H1 (cell line): ENCODE measurements at regions not wholly inside any gene's neighbourhood (a gene's known extent, or its start where the extent isn't known, plus 50 kb on each side); places are given as distances from the start of the nearest gene placed in this dataset.

Source experiments
- ATF2 ChIP-seq: IDR thresholded peaks from 2 replicates; pipeline ENCODE4 v1.6.1; 2012; ENCODE audit warnings: low read length, inconsistent platforms
- BACH1 ChIP-seq: IDR thresholded peaks from 2 replicates; pipeline ENCODE4 v1.6.1; 2012; ENCODE audit warnings: low read length, improper control_type of control experiment
- CBX8 ChIP-seq: fragments of 300-800, 300-1000 bp; sonication (generic); IDR thresholded peaks from 2 replicates; pipeline ENCODE4 v1.7.1; 2016; ENCODE audit warnings: low read depth, low read length, borderline replicate concordance
- CREB1 ChIP-seq: IDR thresholded peaks from 2 replicates; pipeline ENCODE4 v1.6.1; 2012; ENCODE audit warnings: inconsistent platforms
- CTCF ChIP-seq, 3 experiments: IDR thresholded peaks; 1 replicate in 2 of 3; 2 replicates in 1 of 3; pipeline versions ENCODE4 v1.5.1 to v1.6.1; 2011; ENCODE audit warnings: low read length in 3 of 3, mild to moderate bottlenecking in 3 of 3, inconsistent platforms in 2 of 3, low read depth in 1 of 3, moderate library complexity in 1 of 3; ENCODE audit not compliant: insufficient read depth in 1 of 3; ENCODE audit errors: control extremely low read depth in 1 of 3
- EP300 ChIP-seq, 2 experiments: IDR thresholded peaks; 1 replicate in 1 of 2; 2 replicates in 1 of 2; pipeline ENCODE4 v1.6.1; 2011 to 2012; ENCODE audit warnings: low read depth in 2 of 2, low read length in 2 of 2, mild to moderate bottlenecking in 2 of 2, borderline replicate concordance in 1 of 2, inconsistent platforms in 1 of 2, moderate library complexity in 1 of 2
- MAFK ChIP-seq: IDR thresholded peaks from 2 replicates; pipeline ENCODE4 v1.6.1; 2012; ENCODE audit warnings: low read depth, mild to moderate bottlenecking, improper control_type of control experiment, low read length
- MAX ChIP-seq: IDR thresholded peaks from 2 replicates; pipeline ENCODE4 v1.6.1; 2012; ENCODE audit warnings: inconsistent platforms
- POLR2AphosphoS5 ChIP-seq: IDR thresholded peaks from 2 replicates; pipeline ENCODE4 v1.6.1; 2011; ENCODE audit warnings: low read depth, low read length
- RBBP5 ChIP-seq: IDR thresholded peaks from 2 replicates; pipeline ENCODE4 v1.7.1; 2012; ENCODE audit warnings: low read depth, mild to moderate bottlenecking, inconsistent platforms, low read length, moderate library complexity, borderline replicate concordance
- SIN3A ChIP-seq, 2 experiments: IDR thresholded peaks in 1 of 2; conservative IDR thresholded peaks in 1 of 2; 2 replicates each; pipeline ENCODE4 v1.6.1; 2011 to 2012; ENCODE audit warnings: low read length in 2 of 2, improper control_type of control experiment in 1 of 2, low read depth in 1 of 2, mild to moderate bottlenecking in 1 of 2
- SRF ChIP-seq: IDR thresholded peaks from 2 replicates; pipeline ENCODE4 v1.6.1; 2011; ENCODE audit warnings: mild to moderate bottlenecking, low read depth, low read length, moderate library complexity
- TAF1 ChIP-seq: IDR thresholded peaks from 2 replicates; pipeline ENCODE4 v1.6.1; 2011; ENCODE audit warnings: mild to moderate bottlenecking, low read depth, low read length

DNA sequence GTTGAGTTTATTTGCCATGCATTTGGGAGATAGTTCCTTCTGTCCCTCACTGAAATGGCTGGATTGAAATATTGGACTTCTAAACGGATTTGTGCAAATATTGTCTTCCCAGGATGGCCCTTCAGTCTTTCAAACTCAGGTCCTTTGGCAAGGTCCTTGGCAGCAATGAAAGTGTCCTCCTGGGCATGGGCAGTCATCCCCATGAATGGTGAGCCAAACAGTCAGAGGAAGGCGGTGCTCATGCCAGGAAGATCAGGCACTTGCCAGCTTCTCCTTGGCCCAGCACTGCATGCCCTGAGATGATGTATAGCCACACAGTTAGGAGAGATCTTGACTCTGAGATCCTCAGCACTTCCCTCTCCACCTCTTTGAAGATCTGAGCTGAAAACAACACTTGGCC is 221.4 kb upstream of the KLF4 start:
- TF ChIP-seq MAX (no peak), TAF1 (no peak), CTCF (IDR thresholded peaks at IDR 0.05; ENCODE audit: control extremely low read depth in 1 of 3, insufficient read depth in 1 of 3, low read depth in 1 of 3, low read length in 3 of 3) (no peak), CREB1 (no peak), SRF (no peak), EP300 (IDR thresholded peaks at IDR 0.05; ENCODE audit: borderline replicate concordance in 1 of 2, low read depth in 2 of 2, low read length in 2 of 2) (no peak), RBBP5 (no peak), CBX8 (no peak), SIN3A (conservative IDR thresholded peaks at IDR 0.05 in 1 of 2, IDR thresholded peaks at IDR 0.05 in 1 of 2; ENCODE audit: low read depth in 1 of 2, low read length in 2 of 2) (no peak), ATF2 (no peak), BACH1 (no peak), MAFK (no peak), POLR2AphosphoS5 (no peak)
